Mucosa of gallbladder (tissue), 1 donor: ENCODE measurements at regions not wholly inside any gene's neighbourhood (a gene's known extent, or its start where the extent isn't known, plus 50 kb on each side); places are given as distances from the start of the nearest gene placed in this dataset.
"Not testable (repeated sequence)": the region's sequence is repeated elsewhere in the genome, so short reads cannot be mapped to it uniquely, and the experiment has no call there.

Experiments used
- DNase-seq: peaks from one replicate; pipeline ENCODE4 v3.0.0-alpha.2; 2020; ENCODE audit warnings: low spot score
- donor health status: DM: no; HTN: no; CAD: no.

DNA sequence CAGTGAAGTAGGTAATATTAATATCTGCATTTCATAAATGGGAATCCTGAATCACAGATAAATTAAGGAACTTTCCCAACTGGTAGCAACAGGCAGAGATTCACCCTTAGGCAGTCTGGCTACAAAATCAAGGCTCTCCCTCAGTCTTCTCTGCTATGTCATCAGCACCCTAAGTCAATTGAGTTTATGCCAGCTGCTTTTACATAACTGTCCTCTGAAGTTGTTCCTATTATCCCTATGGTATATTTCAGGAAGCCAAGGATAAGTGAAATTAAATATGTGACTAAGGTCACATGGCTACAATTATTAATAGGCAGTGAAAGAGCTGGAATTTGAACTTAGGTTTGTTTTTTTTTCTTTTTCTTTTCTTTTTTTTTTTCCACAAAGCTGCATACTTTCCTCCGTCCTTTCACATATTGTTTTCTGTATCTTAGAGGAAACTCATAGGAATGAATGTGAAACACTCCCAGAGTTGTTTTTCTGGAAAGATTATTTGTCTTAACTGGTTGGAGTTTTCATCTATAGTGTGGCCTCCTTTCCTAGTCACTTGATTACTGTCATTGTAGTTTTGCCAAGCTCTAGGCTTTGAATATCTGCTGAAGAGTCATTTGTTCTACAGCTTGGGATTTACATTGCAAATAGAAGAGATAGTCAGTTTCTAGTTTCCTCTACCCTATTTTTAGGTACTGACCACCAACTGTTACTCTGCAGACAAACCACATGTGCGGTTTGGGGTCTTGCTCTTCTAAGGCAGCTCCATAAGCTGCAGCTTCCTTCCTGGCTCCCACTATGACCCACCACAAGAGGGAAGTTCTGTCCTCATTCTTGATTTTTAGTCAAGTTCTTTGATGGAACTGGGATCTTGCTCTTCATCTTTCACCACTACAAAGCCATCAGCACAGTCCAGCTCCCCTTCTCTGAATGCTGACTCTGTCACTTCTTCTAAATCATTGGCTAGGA lies 338.0 kb upstream of the KIAA1217 start:
- DNase-seq = no peak

GRCh38 chr10:23872290-23872689 lies 336.6 kb upstream of the KIAA1217 start:
- DNase-seq = no peak

- DNase-seq = no peak
Measured at GRCh38 chr10:23877791-23878320, 331.1 kb upstream of the KIAA1217 start.

GRCh38 chr10:23884670-23885069 lies 324.3 kb upstream of the KIAA1217 start:
- no peak for DNase-seq

- DNase-seq = no peak
Measured at GRCh38 chr10:23885853-23886252, 323.1 kb upstream of the KIAA1217 start.

- DNase-seq = no peak
Measured at GRCh38 chr10:23886355-23886754, 322.6 kb upstream of the KIAA1217 start.

DNA sequence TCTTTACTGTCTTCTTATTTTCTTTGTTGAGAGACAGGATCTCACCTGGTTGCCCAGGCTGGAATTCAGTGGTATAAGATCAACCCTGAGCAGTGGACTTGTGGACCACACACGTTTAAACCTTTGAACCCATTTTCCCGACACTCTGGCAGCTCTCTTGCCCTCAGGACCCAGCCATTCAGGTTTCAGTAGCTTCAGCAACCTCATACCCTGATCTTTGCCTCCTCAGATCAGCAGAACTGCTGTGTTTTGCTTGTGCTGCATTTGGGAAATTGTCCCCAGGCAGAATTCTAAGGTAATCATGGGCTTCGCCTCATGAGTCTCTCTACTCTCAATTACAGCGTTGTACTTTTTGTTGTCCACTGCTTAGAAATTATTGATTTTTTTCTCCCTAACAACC lies 317.6 kb upstream of the KIAA1217 start:
- DNase-seq = no peak

DNA sequence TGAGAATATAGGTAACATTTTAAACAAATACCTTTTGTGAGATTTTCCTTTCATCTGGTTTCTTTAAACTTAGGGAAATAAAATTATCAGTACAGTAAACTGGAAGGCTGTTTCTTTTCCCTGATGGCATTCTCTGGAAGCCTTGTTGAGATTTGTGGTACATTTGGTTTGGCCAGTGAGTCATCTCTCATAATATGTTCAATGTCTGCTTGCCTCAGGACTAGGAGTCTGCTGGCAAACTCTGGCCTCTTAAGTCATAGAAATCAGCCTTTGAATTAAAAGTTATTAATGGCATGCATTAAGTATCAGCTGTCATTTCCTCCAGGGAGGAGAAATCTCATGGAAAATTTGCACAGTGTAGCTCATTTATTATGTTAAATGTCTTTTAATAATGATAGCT lies 316.6 kb upstream of the KIAA1217 start:
- no peak for DNase-seq

DNA sequence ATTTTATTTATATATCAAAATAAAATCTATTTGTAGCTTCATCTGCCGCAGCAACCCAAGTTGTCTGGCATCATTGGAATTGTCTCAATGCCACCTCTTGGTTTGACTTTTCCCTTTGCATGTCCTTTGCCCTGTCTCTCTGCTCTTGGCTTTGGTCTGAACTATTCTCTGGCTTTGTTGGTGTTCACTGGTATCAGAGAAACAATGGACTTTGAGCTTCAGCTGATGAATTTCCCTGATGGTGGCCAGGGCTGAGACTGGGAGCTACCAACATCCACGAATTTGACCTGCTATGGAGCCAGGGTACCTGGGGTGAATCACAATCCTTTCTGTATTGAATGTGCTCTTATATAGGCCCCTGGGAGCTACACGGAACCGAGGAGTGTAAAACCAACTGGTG lies 311.7 kb upstream of the KIAA1217 start:
- DNase-seq = no peak

GRCh38 chr10:23897861-23898260 lies 311.1 kb upstream of the KIAA1217 start:
- DNase-seq = no peak

DNA sequence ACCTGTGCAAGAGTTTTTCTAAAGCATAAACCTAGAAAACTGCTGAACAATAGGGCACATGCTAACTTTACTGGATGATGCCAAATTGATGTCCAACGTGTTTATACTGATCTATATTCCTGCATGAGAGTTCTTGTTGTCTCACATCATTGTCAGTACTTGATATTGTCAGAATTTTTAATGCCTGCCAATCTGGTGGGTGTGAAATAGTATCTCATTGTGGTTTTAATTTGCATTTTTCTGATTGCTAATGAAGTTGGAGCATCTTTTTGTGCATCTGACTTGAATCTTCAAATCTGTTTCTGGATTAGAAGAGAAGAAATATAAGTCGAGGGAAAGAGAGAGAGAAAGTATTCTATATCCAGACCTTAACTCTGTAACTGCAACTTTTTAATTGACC lies 309.8 kb upstream of the KIAA1217 start:
- no peak for DNase-seq

GRCh38 chr10:23910291-23910690 lies 298.6 kb upstream of the KIAA1217 start:
- no peak for DNase-seq

DNA sequence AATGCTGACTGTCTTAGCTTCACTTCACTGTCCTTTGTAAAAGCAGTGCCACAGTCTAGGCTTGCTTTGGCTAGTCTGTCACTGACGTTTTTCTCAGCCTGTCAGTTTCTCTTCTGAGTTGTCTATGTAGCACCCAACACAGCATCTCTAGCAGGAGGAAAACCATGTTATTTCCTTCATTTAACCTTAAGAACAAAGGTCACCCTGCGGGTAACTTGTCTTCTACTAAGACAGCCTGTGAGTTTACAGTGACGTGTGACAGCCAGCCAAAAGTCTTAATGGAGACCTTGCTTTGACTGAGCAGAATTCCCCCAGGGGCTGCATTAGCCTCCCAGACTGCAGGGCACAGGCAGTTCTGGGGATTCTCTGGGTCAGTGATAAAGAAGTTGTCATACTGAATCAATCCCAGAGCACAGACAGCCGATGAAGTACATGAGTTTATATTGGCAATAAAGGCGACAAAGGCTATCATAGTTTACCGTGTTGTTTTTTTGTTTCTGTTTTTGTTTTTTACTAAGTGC lies 296.0 kb upstream of the KIAA1217 start:
- no peak for DNase-seq

DNA sequence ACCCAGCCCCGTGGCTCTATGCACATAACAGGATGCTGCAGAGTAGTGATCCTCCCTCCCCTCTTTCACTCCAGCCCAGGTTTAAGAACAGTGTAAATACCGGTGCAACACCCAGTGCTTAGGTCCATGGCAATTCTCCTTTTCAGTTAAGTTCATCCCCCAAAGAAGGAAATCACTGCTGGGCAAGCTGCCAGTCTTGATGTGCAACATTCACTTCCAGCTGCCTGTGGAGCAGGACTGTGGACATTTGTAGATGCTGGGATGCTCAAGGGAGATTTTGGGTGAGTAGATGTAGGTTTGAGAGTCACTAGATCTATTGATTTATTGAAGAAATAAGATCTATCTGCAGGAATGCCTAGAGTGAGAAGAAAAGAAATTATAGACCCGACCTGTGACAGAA lies 294.3 kb upstream of the KIAA1217 start:
- DNase-seq = no peak

DNA sequence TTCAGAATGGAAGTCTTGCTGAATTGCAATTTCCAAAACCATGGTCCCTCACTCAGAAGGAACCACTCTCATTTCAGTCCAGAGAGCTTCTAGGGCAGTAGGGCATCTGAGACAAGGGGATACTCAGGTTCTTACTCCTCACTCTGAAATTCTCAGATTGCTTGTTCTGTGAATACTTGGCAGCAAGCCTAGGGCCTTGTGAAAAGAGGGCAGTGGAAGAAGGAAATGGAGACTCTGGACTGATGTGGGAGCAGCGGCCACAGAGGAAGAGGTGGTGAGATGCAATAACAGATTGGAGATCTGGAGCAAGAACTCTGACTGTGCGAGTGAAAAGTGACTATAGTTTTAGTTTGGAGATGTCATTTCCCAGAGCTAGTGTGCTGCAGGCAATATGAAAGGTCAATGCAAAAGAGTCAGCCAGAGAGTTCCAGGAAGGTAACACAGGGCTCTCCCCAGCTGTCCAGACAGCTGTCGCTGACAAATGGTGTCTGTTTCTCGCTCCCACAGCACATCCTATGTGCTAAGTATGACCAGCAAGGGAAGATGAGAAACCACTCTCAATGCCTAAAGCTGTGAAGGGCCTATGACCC lies 291.6 kb upstream of the KIAA1217 start:
- no peak for DNase-seq

GRCh38 chr10:23918090-23918723 lies 290.7 kb upstream of the KIAA1217 start:
- DNase-seq = no peak

- DNase-seq = no peak
Measured at GRCh38 chr10:23918839-23919238, 290.1 kb upstream of the KIAA1217 start.

DNA sequence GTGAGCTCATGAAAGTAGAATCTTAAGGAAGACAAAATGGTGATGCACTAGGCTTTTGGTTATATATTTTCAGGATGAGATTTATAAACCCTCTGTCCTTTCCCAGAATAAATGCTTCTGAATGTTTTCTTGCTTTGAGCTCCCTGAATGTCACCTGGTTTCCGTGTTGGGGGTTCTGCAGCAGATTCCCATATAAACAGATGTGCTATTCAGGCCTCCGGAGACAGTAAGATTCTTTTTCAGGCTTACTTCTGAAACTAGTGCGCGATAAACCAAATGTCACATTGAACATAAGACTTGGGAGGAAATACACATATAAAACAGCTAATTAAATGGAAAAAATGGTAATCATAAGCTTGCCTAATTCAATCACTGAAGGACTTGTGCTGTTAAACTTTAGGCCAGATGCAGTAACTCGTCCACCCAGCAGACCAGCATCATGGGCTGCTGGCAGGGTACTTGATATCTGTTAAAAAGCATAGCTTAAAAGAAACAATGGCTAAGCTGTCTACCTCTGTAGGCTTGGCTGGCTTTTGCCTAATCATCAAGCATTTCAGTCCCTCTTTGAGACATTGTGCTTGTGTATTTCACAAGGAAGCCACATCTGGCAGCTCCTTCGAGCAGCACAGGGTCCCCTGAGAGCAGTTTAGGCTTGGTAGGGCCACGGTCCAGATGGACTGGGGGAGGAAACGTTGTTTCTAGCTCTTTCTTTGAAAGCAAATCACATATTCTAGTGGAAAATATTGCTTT lies 281.2 kb upstream of the KIAA1217 start:
- no peak for DNase-seq

DNA sequence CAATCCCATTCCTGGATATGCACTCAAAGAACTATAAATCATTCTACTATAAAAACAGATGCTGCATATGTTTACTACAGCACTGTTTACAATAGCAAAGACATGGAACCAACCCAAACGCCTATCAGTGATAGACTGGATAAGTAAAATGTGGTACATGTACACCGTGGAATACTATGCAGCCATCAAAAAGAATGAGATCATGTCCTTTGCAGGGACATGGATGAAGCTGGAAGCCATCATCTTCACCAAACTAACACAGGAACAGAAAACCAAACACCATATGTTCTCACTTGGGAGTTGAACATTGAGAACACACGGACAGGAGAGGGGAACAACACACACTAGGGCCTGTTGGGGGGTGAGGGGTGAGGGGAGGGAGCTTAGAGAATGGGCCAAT lies 274.9 kb upstream of the KIAA1217 start:
- not testable (repeated sequence) for DNase-seq

- DNase-seq = no peak
Measured at GRCh38 chr10:23945845-23946244, 263.1 kb upstream of the KIAA1217 start.

GRCh38 chr10:23951841-23952240 lies 257.1 kb upstream of the KIAA1217 start:
- DNase-seq = no peak
